Liver (tissue), 8 donors: ENCODE measurements at regions not wholly inside any gene's neighbourhood (a gene's known extent, or its start where the extent isn't known, plus 50 kb on each side); places are given as distances from the start of the nearest gene placed in this dataset.

Experiments used
- DNase-seq: peaks from one replicate; pipeline ENCODE4 v3.0.0-alpha.2; 2017; ENCODE audit warnings: low spot score
- H3K27ac ChIP-seq, 2 donors: one replicate each; pipeline ENCODE4 v1.7.0; 2013; ENCODE audit warnings: inconsistent platforms in 2 of 2, low read length in 2 of 2, control low read depth in 1 of 2, low read depth in 1 of 2, mild to moderate bottlenecking in 1 of 2
- H3K27me3 ChIP-seq, 4 donors: one replicate each; pipeline versions ENCODE4 v1.6.1 to v1.7.0; 2013; ENCODE audit warnings: low read length in 3 of 4, inconsistent platforms in 1 of 4, mild to moderate bottlenecking in 1 of 4, moderate library complexity in 1 of 4; ENCODE audit not compliant: control insufficient read depth in 4 of 4, insufficient read depth in 4 of 4
- H3K36me3 ChIP-seq, 4 donors: one replicate each; pipeline versions ENCODE4 v1.6.1 to v1.7.0; 2013; ENCODE audit warnings: low read length in 3 of 4, mild to moderate bottlenecking in 3 of 4, low read depth in 1 of 4, moderate library complexity in 1 of 4; ENCODE audit not compliant: control insufficient read depth in 4 of 4, insufficient read depth in 3 of 4
- H3K4me1 ChIP-seq, 4 donors: one replicate each; pipeline versions ENCODE4 v1.6.1 to v1.7.0; 2013; ENCODE audit warnings: low read length in 3 of 4, mild to moderate bottlenecking in 3 of 4, moderate library complexity in 1 of 4; ENCODE audit not compliant: control insufficient read depth in 4 of 4, insufficient read depth in 4 of 4
- H3K4me3 ChIP-seq, 3 donors: one replicate each; pipeline versions ENCODE4 v1.6.1 to v1.7.0; 2013; ENCODE audit warnings: low read length in 3 of 3, control low read depth in 1 of 3, low read depth in 1 of 3, mild to moderate bottlenecking in 1 of 3
- H3K9ac ChIP-seq, 2 donors: one replicate each; pipeline ENCODE4 v1.7.0; 2013; ENCODE audit warnings: low read length in 2 of 2, mild to moderate bottlenecking in 2 of 2, moderate library complexity in 2 of 2, control low read depth in 1 of 2, low read depth in 1 of 2
- H3K9me3 ChIP-seq, 4 donors: one replicate each; pipeline versions ENCODE4 v1.6.1 to v1.7.0; 2013; ENCODE audit warnings: low read length in 3 of 4; ENCODE audit not compliant: control insufficient read depth in 4 of 4
- EGR1 ChIP-seq, 2 donors: IDR thresholded peaks; 2 replicates each; pipeline ENCODE4 v1.6.1; 2016 to 2018; ENCODE audit warnings: antibody characterized with exemption in 2 of 2, low read depth in 2 of 2
- FOXA1 ChIP-seq: IDR thresholded peaks from 2 replicates; pipeline ENCODE4 v1.6.1; 2016; ENCODE audit warnings: antibody characterized with exemption
- FOXA2 ChIP-seq: IDR thresholded peaks from 2 replicates; pipeline ENCODE4 v1.6.1; 2016; ENCODE audit warnings: antibody characterized with exemption
- GABPA ChIP-seq, 2 donors: IDR thresholded peaks in 1 of 2; conservative IDR thresholded peaks in 1 of 2; 2 replicates each; pipeline ENCODE4 v1.6.1; 2016; ENCODE audit warnings: antibody characterized with exemption in 2 of 2, mild to moderate bottlenecking in 1 of 2, moderate library complexity in 1 of 2
- HNF4A ChIP-seq, 2 donors: conservative IDR thresholded peaks; 2 replicates each; pipeline ENCODE4 v1.6.1; 2016; ENCODE audit warnings: antibody characterized with exemption in 2 of 2, mild to moderate bottlenecking in 2 of 2
- HNF4G ChIP-seq: IDR thresholded peaks from 2 replicates; pipeline ENCODE4 v1.6.1; 2016; ENCODE audit warnings: antibody characterized with exemption
- JUND ChIP-seq, 2 donors: IDR thresholded peaks; 2 replicates each; pipeline ENCODE4 v1.6.1; 2016; ENCODE audit warnings: antibody characterized with exemption in 2 of 2
- NR2F2 ChIP-seq: IDR thresholded peaks from 2 replicates; pipeline ENCODE4 v1.6.1; 2016; ENCODE audit warnings: antibody characterized with exemption
- RAD21 ChIP-seq, 2 donors: IDR thresholded peaks; 2 replicates each; pipeline ENCODE4 v1.6.1; 2016; ENCODE audit warnings: antibody characterized with exemption in 2 of 2, mild to moderate bottlenecking in 2 of 2
- RXRA ChIP-seq, 2 donors: IDR thresholded peaks; 2 replicates each; pipeline ENCODE4 v1.6.1; 2017 to 2018; ENCODE audit warnings: antibody characterized with exemption in 2 of 2, mild to moderate bottlenecking in 1 of 2
- SP1 ChIP-seq: IDR thresholded peaks from 2 replicates; pipeline ENCODE4 v1.6.1; 2018; ENCODE audit warnings: antibody characterized with exemption, mild to moderate bottlenecking
- TAF1 ChIP-seq: conservative IDR thresholded peaks from 2 replicates; pipeline ENCODE4 v1.6.1; 2016; ENCODE audit warnings: antibody characterized with exemption, mild to moderate bottlenecking
- YY1 ChIP-seq: IDR thresholded peaks from 2 replicates; pipeline ENCODE4 v1.6.1; 2016; ENCODE audit warnings: antibody characterized with exemption, mild to moderate bottlenecking
- WGBS: extraction: QIAGEN DNeasy Blood & Tissue Kit; methylation state at CpG from one replicate; pipeline ENCODE4 v1.1.7; 2013; 5-methylcytosine and 5-hydroxymethylcytosine counted together
- TF ChIP-seq, protein P1 (sequence below): IDR thresholded peaks from 2 replicates; pipeline ENCODE4 v1.6.1; 2016; ENCODE audit warnings: antibody characterized with exemption
- TF ChIP-seq, protein P2 (sequence below): fragments of 150-350 bp; IDR thresholded peaks from 2 replicates; pipeline ENCODE4 v1.5.1; 2017; ENCODE audit warnings: improper control_type of control experiment, low read depth, low read length; ENCODE audit not compliant: missing input control
- TF ChIP-seq, protein P3 (sequence below): IDR thresholded peaks from 2 replicates; pipeline ENCODE4 v1.6.1; 2016; ENCODE audit warnings: antibody characterized with exemption
- TF ChIP-seq, protein P4 (sequence below): IDR thresholded peaks from 2 replicates; pipeline ENCODE4 v1.6.1; 2016; ENCODE audit warnings: antibody characterized with exemption, mild to moderate bottlenecking
- donor health status: healthy.
- donor health status: healthy.
- donor health status: healthy.
- donor health status: healthy.
- donor health status: healthy.

DNA sequence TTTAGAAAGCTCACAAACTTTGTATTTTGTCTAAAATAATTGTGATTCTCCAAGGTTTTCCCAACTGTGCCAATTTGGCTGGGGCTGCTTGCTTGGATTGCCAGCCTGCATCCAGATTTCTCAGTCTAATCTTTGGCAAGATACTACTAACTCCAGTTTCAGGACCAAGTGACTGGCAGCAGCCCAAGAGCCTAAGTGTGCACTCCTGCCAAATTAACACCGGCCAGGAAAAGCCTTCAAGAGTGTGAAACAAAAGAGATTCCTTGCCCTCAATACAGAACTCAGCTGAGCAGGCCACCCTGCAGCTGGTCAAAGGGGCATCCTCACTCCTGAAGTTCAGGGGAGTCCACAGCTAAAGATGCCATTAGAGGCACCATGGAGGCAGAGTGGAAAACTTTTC lies 589.0 kb upstream of the ACVR2A start:
- TF ChIP-seq HNF4A (conservative IDR thresholded peaks at IDR 0.05) (no peak), RAD21 (IDR thresholded peaks at IDR 0.05) (no peak), FOXA2 (no peak), TAF1 (no peak)
- TF ChIP-seq, protein P1, sequence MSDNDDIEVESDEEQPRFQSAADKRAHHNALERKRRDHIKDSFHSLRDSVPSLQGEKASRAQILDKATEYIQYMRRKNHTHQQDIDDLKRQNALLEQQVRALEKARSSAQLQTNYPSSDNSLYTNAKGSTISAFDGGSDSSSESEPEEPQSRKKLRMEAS: no peak
- TF ChIP-seq, protein P2, sequence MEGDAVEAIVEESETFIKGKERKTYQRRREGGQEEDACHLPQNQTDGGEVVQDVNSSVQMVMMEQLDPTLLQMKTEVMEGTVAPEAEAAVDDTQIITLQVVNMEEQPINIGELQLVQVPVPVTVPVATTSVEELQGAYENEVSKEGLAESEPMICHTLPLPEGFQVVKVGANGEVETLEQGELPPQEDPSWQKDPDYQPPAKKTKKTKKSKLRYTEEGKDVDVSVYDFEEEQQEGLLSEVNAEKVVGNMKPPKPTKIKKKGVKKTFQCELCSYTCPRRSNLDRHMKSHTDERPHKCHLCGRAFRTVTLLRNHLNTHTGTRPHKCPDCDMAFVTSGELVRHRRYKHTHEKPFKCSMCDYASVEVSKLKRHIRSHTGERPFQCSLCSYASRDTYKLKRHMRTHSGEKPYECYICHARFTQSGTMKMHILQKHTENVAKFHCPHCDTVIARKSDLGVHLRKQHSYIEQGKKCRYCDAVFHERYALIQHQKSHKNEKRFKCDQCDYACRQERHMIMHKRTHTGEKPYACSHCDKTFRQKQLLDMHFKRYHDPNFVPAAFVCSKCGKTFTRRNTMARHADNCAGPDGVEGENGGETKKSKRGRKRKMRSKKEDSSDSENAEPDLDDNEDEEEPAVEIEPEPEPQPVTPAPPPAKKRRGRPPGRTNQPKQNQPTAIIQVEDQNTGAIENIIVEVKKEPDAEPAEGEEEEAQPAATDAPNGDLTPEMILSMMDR: no peak
- TF ChIP-seq, protein P3, sequence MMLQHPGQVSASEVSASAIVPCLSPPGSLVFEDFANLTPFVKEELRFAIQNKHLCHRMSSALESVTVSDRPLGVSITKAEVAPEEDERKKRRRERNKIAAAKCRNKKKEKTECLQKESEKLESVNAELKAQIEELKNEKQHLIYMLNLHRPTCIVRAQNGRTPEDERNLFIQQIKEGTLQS: no peak
- H3K36me3 ChIP-seq: no peaks in the 10 kb centered on the region
- no peak for DNase-seq
- H3K9me3 ChIP-seq: peaks cover 0 to 7% (median 3%) of the 10 kb centered on the region in 4 donors
- H3K27me3 ChIP-seq: no peaks in the 10 kb centered on the region
- WGBS: 64% methylated on average over 1 of the region's 1 CpG
- no peak overlapping the region for H3K9ac ChIP-seq
- H3K4me3 ChIP-seq: no peak overlapping the region
- H3K4me1 ChIP-seq: no peaks in the 10 kb centered on the region
- no peak overlapping the region for H3K27ac ChIP-seq

DNA sequence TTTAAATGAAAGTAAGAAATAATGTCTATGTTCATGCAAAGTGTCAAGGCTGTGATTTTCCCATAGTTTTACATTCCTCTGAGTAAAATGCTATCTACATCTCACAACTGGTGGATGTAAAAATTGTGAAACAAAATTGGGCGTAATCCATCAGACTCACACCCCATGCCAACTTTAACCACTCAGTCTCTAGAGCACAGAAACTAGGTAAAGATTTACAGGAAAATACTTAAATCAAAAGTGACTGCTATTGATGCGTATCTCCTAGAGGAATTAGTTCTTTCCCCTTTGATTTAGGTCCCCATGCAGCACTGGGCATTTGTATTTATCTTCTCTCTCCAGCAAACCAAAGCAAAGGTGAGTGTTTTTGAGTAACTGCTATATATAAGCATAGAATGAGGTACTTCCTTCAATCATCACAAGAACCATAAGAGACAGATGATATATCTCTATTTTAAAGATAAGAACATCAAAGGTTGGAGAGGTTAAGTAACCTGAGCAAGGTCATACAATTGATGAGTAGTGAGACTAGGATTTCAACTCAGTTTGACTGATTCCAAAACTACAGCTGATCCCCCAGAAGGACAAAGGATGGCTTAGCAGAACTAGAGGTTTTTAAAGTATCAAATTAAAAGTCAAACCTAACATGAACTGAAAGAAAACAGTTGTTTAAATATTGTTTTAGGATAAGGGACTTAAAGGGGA lies 594.0 kb upstream of the ACVR2A start:
- H3K9ac ChIP-seq: no peak overlapping the region
- TF ChIP-seq SP1: no peak
- TF ChIP-seq, protein P2: no peak
- no peak for TF ChIP-seq YY1
- TF ChIP-seq JUND (IDR thresholded peaks at IDR 0.05): no peak
- TF ChIP-seq, protein P1: no peak
- no peak for TF ChIP-seq HNF4G
- TF ChIP-seq EGR1 (IDR thresholded peaks at IDR 0.05; ENCODE audit: low read depth in 2 of 2): no peak
- no peak for TF ChIP-seq HNF4A (conservative IDR thresholded peaks at IDR 0.05)
- no peak for TF ChIP-seq FOXA1
- no peak for TF ChIP-seq RAD21 (IDR thresholded peaks at IDR 0.05)
- TF ChIP-seq, protein P4, sequence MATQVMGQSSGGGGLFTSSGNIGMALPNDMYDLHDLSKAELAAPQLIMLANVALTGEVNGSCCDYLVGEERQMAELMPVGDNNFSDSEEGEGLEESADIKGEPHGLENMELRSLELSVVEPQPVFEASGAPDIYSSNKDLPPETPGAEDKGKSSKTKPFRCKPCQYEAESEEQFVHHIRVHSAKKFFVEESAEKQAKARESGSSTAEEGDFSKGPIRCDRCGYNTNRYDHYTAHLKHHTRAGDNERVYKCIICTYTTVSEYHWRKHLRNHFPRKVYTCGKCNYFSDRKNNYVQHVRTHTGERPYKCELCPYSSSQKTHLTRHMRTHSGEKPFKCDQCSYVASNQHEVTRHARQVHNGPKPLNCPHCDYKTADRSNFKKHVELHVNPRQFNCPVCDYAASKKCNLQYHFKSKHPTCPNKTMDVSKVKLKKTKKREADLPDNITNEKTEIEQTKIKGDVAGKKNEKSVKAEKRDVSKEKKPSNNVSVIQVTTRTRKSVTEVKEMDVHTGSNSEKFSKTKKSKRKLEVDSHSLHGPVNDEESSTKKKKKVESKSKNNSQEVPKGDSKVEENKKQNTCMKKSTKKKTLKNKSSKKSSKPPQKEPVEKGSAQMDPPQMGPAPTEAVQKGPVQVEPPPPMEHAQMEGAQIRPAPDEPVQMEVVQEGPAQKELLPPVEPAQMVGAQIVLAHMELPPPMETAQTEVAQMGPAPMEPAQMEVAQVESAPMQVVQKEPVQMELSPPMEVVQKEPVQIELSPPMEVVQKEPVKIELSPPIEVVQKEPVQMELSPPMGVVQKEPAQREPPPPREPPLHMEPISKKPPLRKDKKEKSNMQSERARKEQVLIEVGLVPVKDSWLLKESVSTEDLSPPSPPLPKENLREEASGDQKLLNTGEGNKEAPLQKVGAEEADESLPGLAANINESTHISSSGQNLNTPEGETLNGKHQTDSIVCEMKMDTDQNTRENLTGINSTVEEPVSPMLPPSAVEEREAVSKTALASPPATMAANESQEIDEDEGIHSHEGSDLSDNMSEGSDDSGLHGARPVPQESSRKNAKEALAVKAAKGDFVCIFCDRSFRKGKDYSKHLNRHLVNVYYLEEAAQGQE: no peak
- no peak for TF ChIP-seq NR2F2
- TF ChIP-seq GABPA (IDR thresholded peaks at IDR 0.05 in 1 of 2, conservative IDR thresholded peaks at IDR 0.05 in 1 of 2): no peak
- no peak for TF ChIP-seq RXRA (IDR thresholded peaks at IDR 0.05)
- H3K27me3 ChIP-seq: no peaks in the 10 kb centered on the region

More for the DNA sequence above, 594.0 kb upstream of the ACVR2A start:
- Histone ChIP-seq H3K36me3 (no peaks in the 10 kb centered on the region), H3K9me3 (peaks cover 0 to 7% (median 3%) of the 10 kb centered on the region in 4 donors), H3K4me1 (no peaks in the 10 kb centered on the region), H3K27ac (no peak overlapping the region), H3K4me3 (no peak overlapping the region)
- no peak for DNase-seq
- WGBS: 88% methylated on average over 2 of the region's 2 CpGs
